IMR-90 (cell line): ENCODE measurements at regions not wholly inside any gene's neighbourhood (a gene's known extent, or its start where the extent isn't known, plus 50 kb on each side); places are given as distances from the start of the nearest gene placed in this dataset.

Source experiments
- ATAC-seq: fragments of 200-7000 bp; cut with Tn5 transposase; 2 replicates; pipeline ENCODE4 v1.9.1; 2020; ENCODE audit warnings: low read depth, mild to moderate bottlenecking, moderate library complexity
- BruUV-seq: library from RNA; stranded (reverse); fragments of 400-500 nt; replicated peaks from 2 replicates; lab custom pipeline; 2021; lab: Mats Ljungman, UMichigan
- CTCF ChIA-PET: fragments of 300-600 bp; formaldehyde crosslinking; extraction: SDS; loops from one replicate; lab custom pipeline; 2021; ENCODE audit warnings: antibody characterized with exemption; lab: Yijun Ruan, JAX
- POLR2A ChIA-PET: fragments of 300-600 bp; sonication (Branson Sonifier 250); formaldehyde crosslinking; loops from one replicate; lab custom pipeline; 2022; ENCODE audit warnings: antibody characterized with exemption; ENCODE audit not compliant: unreplicated experiment; lab: Charles Lee
- DNase-seq: peaks from one replicate; pipeline ENCODE4 v3.0.0; 2013
- H2AFZ ChIP-seq: replicated peaks from 2 replicates; pipeline ENCODE3; 2013; ENCODE audit warnings: low read length, mild to moderate bottlenecking; ENCODE audit not compliant: poor library complexity
- H2AK5ac ChIP-seq: 2 replicates; pipeline ENCODE4 v1.6.1; 2013; ENCODE audit warnings: low read depth, low read length, inconsistent platforms
- H2AK9ac ChIP-seq: replicated peaks from 2 replicates; pipeline ENCODE3; 2013; ENCODE audit warnings: mild to moderate bottlenecking, low read depth, low read length, moderate library complexity; ENCODE audit not compliant: poor library complexity
- H2BK120ac ChIP-seq: 2 replicates; pipeline ENCODE4 v1.6.1; 2013; ENCODE audit warnings: low read depth, low read length, inconsistent platforms
- H2BK15ac ChIP-seq: 3 replicates; pipeline ENCODE4 v1.6.1; 2013; ENCODE audit warnings: low read depth, low read length, inconsistent platforms
- H2BK20ac ChIP-seq: 2 replicates; pipeline ENCODE4 v1.6.1; 2013; ENCODE audit warnings: low read depth, mild to moderate bottlenecking, inconsistent platforms, low read length, moderate library complexity
- H2BK5ac ChIP-seq: 2 replicates; pipeline ENCODE4 v1.6.1; 2013; ENCODE audit warnings: mild to moderate bottlenecking, low read depth, low read length, inconsistent platforms; ENCODE audit not compliant: poor library complexity, severe bottlenecking
- H3K14ac ChIP-seq: replicated peaks from 2 replicates; pipeline ENCODE4 v1.6.1; 2013; ENCODE audit warnings: low read depth, low read length, inconsistent platforms
- H3K18ac ChIP-seq: 2 replicates; pipeline ENCODE4 v1.6.1; 2013; ENCODE audit warnings: low read depth, low read length, control low read depth
- H3K23ac ChIP-seq: 2 replicates; pipeline ENCODE4 v1.6.1; 2013; ENCODE audit warnings: low read depth, low read length, inconsistent platforms
- H3K27ac ChIP-seq: 2 replicates; pipeline ENCODE4 v1.5.1; 2013; ENCODE audit warnings: mild to moderate bottlenecking, control low read depth, low read length; ENCODE audit not compliant: insufficient read depth
- H3K27me3 ChIP-seq: 2 replicates; pipeline ENCODE4 v1.6.1; 2013; ENCODE audit warnings: low read length; ENCODE audit not compliant: control insufficient read depth, insufficient read depth
- H3K36me3 ChIP-seq: 2 replicates; pipeline ENCODE4 v1.6.1; 2013; ENCODE audit warnings: low read length, mixed read lengths; ENCODE audit not compliant: control insufficient read depth, insufficient read depth
- H3K4ac ChIP-seq: 2 replicates; pipeline ENCODE4 v1.6.1; 2013; ENCODE audit warnings: low read depth, low read length, inconsistent platforms
- H3K4me1 ChIP-seq: 2 replicates; pipeline ENCODE4 v1.6.1; 2013; ENCODE audit warnings: low read length, mixed read lengths; ENCODE audit not compliant: control insufficient read depth, insufficient read depth
- H3K4me2 ChIP-seq: 2 replicates; pipeline ENCODE4 v1.6.1; 2013; ENCODE audit warnings: low read depth, mild to moderate bottlenecking, control low read depth, low read length, moderate library complexity
- H3K4me3 ChIP-seq: 2 replicates; pipeline ENCODE4 v1.5.1; 2013; ENCODE audit warnings: low read depth, mild to moderate bottlenecking, control low read depth, low read length, moderate library complexity; ENCODE audit not compliant: insufficient read depth
- H3K56ac ChIP-seq: 2 replicates; pipeline ENCODE4 v1.6.1; 2013; ENCODE audit warnings: low read length, inconsistent platforms; ENCODE audit not compliant: insufficient read depth; ENCODE audit errors: extremely low read depth
- H3K79me1 ChIP-seq, 2 experiments: 2 replicates each; pipeline ENCODE4 v1.6.1; 2013; ENCODE audit warnings: low read length in 2 of 2, inconsistent platforms in 1 of 2, low read depth in 1 of 2
- H3K9ac ChIP-seq: 2 replicates; pipeline ENCODE4 v1.6.1; 2013; ENCODE audit warnings: low read depth, low read length, control low read depth
- H3K9me1 ChIP-seq: 2 replicates; pipeline ENCODE4 v1.6.1; 2013; ENCODE audit warnings: low read length, inconsistent platforms; ENCODE audit not compliant: insufficient read depth
- H3K9me3 ChIP-seq: 2 replicates; pipeline ENCODE4 v1.6.1; 2013; ENCODE audit warnings: low read length; ENCODE audit not compliant: control insufficient read depth, insufficient read depth
- H4K20me1 ChIP-seq: 2 replicates; pipeline ENCODE4 v1.6.1; 2013; ENCODE audit warnings: low read length, inconsistent platforms; ENCODE audit not compliant: insufficient read depth
- H4K5ac ChIP-seq: 2 replicates; pipeline ENCODE4 v1.6.1; 2013; ENCODE audit warnings: mild to moderate bottlenecking, low read depth, low read length, control low read depth
- H4K8ac ChIP-seq, 2 experiments: 2 replicates each; pipeline ENCODE4 v1.6.1; 2013; ENCODE audit warnings: low read depth in 2 of 2, low read length in 2 of 2, control low read depth in 1 of 2, inconsistent platforms in 1 of 2
- H4K91ac ChIP-seq: 2 replicates; pipeline ENCODE4 v1.6.1; 2013; ENCODE audit warnings: low read depth, low read length, inconsistent platforms; ENCODE audit not compliant: insufficient read depth
- CHD1 ChIP-seq: IDR thresholded peaks from 2 replicates; pipeline ENCODE4 v1.6.1; 2012; ENCODE audit warnings: low read depth, low read length, improper control_type of control experiment
- CTCF ChIP-seq: conservative IDR thresholded peaks from 2 replicates; pipeline ENCODE4 v1.5.1; 2012; ENCODE audit warnings: mild to moderate bottlenecking, low read depth, low read length, improper control_type of control experiment
- ELK1 ChIP-seq: fragments of 150-350 bp; IDR thresholded peaks from 2 replicates; pipeline ENCODE4 v1.6.1; 2016; ENCODE audit warnings: low read depth, mild to moderate bottlenecking, low read length, moderate library complexity, borderline replicate concordance
- MAFK ChIP-seq: IDR thresholded peaks from 2 replicates; pipeline ENCODE4 v1.6.1; 2012; ENCODE audit warnings: low read depth, low read length, improper control_type of control experiment
- MAZ ChIP-seq: IDR thresholded peaks from 2 replicates; pipeline ENCODE4 v1.6.1; 2012; ENCODE audit warnings: low read depth, mild to moderate bottlenecking, low read length, improper control_type of control experiment, moderate library complexity, borderline replicate concordance
- POLR2A ChIP-seq: IDR thresholded peaks from 2 replicates; pipeline ENCODE4 v1.6.1; 2012; ENCODE audit warnings: mild to moderate bottlenecking, low read depth, low read length
- RAD21 ChIP-seq: IDR thresholded peaks from 2 replicates; pipeline ENCODE4 v1.6.1; 2012; ENCODE audit warnings: low read length, improper control_type of control experiment
- RCOR1 ChIP-seq: IDR thresholded peaks from 2 replicates; pipeline ENCODE4 v1.6.1; 2012; ENCODE audit warnings: mild to moderate bottlenecking, low read length, improper control_type of control experiment; ENCODE audit not compliant: insufficient replicate concordance
- WGBS, 2 experiments: methylation state at CpG; one replicate each; pipeline versions ENCODE4 v1.1.5 to v1.1.7; 2013; ENCODE audit warnings: missing lambda C conversion rate in 2 of 2; ENCODE audit not compliant: insufficient read length in 1 of 2; ENCODE audit errors: extremely low coverage in 2 of 2; 5-methylcytosine and 5-hydroxymethylcytosine counted together
- dilution Hi-C: fragments of 300-500 bp; cut with HindIII; formaldehyde crosslinking; loops from one replicate; pipeline ENCODE4 v1.14.3; 2018; ENCODE audit warnings: low sequenced_read_pairs; ENCODE audit not compliant: unreplicated experiment
- in situ Hi-C: fragments of 300-500 bp; cut with MboI; formaldehyde crosslinking; loops from 3 replicates; pipeline ENCODE4 v1.14.3; 2019; ENCODE audit warnings: low sequenced_read_pairs, inconsistent platforms, mixed read lengths
- intact Hi-C: fragments of 100-400 bp; cut with micrococcal nuclease; formaldehyde crosslinking; loops from 2 replicates; pipeline ENCODE4 v1.10.0; 2022

- Histone ChIP-seq H3K14ac (no peak overlapping the region), H4K91ac (no peak overlapping the region), H2BK5ac (no peak overlapping the region), H3K4me1 (no peaks in the 10 kb centered on the region), H3K56ac (no peak overlapping the region), H3K23ac (no peak overlapping the region), H3K9me1 (no peaks in the 10 kb centered on the region), H3K4ac (no peak overlapping the region), H3K9ac (no peak overlapping the region), H3K36me3 (no peaks in the 10 kb centered on the region), H3K4me3 (no peak overlapping the region), H3K27me3 (peaks cover 25% of the 10 kb centered on the region), H2AK5ac (no peak overlapping the region), H4K20me1 (no peaks in the 10 kb centered on the region), H2BK120ac (no peak overlapping the region), H2BK20ac (no peak overlapping the region), H4K5ac (no peak overlapping the region), H2AFZ (no peak overlapping the region), H3K18ac (no peak overlapping the region), H3K4me2 (no peak overlapping the region), H3K9me3 (peaks cover 1% of the 10 kb centered on the region; the same call in 1 of the 2 replicates), H4K8ac (no peak overlapping the region), H3K79me1 (no peaks in the 10 kb centered on the region), H3K27ac (no peak overlapping the region), H2BK15ac (no peak overlapping the region), H2AK9ac (no peak overlapping the region)
- intact Hi-C loops: no loop called here
- in situ Hi-C loops: no loop called here
- dilution Hi-C loops: no loop called here
- no TSS peak for BruUV-seq
- TF ChIP-seq ELK1 (no peak), RAD21 (no peak), CHD1 (no peak), RCOR1 (no peak), POLR2A (no peak), MAZ (no peak), CTCF (no peak), MAFK (no peak)
- CTCF ChIA-PET: no interaction called here
- DNase-seq (no peak), ATAC-seq (no peak)
- WGBS, 2 experiments: 100% methylated on average over 1 of the region's 3 CpGs; no CpG with 5 or more reads in 1 of the 2 experiments
- POLR2A ChIA-PET: no interaction called here
These were observed 166.4 kb upstream of the ATP6AP2 start for GRCh38 chrX:40414335-40414734.
